Astrocyte (in vitro differentiated cells and primary cell): ENCODE measurements at regions not wholly inside any gene's neighbourhood (a gene's known extent, or its start where the extent isn't known, plus 50 kb on each side); places are given as distances from the start of the nearest gene placed in this dataset.
A peak's percentile ranks its signal among the peaks of the same experiment; 100 is the strongest.

ENCODE experiments used
- DNase-seq: peaks from one replicate; pipeline ENCODE4 v3.0.0-alpha.2; 2010; ENCODE audit warnings: low read depth
- FAIRE-seq: peaks from 2 replicates; lab custom pipeline; 2011; peaks lifted over from hg19 to GRCh38; lab: Jason Lieb, UNC
- H2AFZ ChIP-seq: 2 replicates; pipeline ENCODE4 v1.6.0; 2012; ENCODE audit warnings: low read depth, low read length, inconsistent platforms
- H3K27ac ChIP-seq: 2 replicates; pipeline ENCODE4 v1.5.1; 2011; ENCODE audit warnings: low read depth, low read length, inconsistent platforms
- H3K27me3 ChIP-seq: 2 replicates; pipeline ENCODE4 v1.6.0; 2011; ENCODE audit warnings: low read length, inconsistent platforms; ENCODE audit not compliant: insufficient read depth
- H3K36me3 ChIP-seq: 2 replicates; pipeline ENCODE4 v1.5.1; 2011; ENCODE audit warnings: low read length, inconsistent platforms; ENCODE audit not compliant: insufficient read depth
- H3K4me1 ChIP-seq: 2 replicates; pipeline ENCODE4 v1.5.1; 2011; ENCODE audit warnings: low read length, inconsistent platforms; ENCODE audit not compliant: insufficient read depth
- H3K4me2 ChIP-seq: 2 replicates; pipeline ENCODE4 v1.6.0; 2012; ENCODE audit warnings: low read length, inconsistent platforms
- H3K4me3 ChIP-seq: 2 replicates; pipeline ENCODE4 v1.5.1; 2011; ENCODE audit warnings: low read depth, mild to moderate bottlenecking, low read length, inconsistent platforms; ENCODE audit not compliant: insufficient read depth
- H3K79me2 ChIP-seq: 2 replicates; pipeline ENCODE4 v1.6.0; 2012; ENCODE audit warnings: mild to moderate bottlenecking, low read length, inconsistent platforms; ENCODE audit not compliant: insufficient read depth
- H3K9ac ChIP-seq: 2 replicates; pipeline ENCODE4 v1.6.0; 2012; ENCODE audit warnings: mild to moderate bottlenecking, low read length, inconsistent platforms
- H3K9me3 ChIP-seq: 2 replicates; pipeline ENCODE4 v1.5.1; 2012; ENCODE audit warnings: low read depth, mild to moderate bottlenecking, low read length, inconsistent platforms; ENCODE audit not compliant: insufficient read depth
- H4K20me1 ChIP-seq: 2 replicates; pipeline ENCODE4 v1.6.0; 2012; ENCODE audit warnings: low read length, inconsistent platforms; ENCODE audit not compliant: insufficient read depth
- H3K27ac Mint-ChIP-seq: one replicate; pipeline ENCODE4 v1.8.0; 2021; ENCODE audit warnings: mild to moderate bottlenecking, mixed read lengths; ENCODE audit not compliant: unreplicated experiment
- H3K27me3 Mint-ChIP-seq: one replicate; pipeline ENCODE4 v1.8.0; 2021; ENCODE audit warnings: low read depth, mixed read lengths; ENCODE audit not compliant: unreplicated experiment
- H3K36me3 Mint-ChIP-seq: one replicate; pipeline ENCODE4 v1.8.0; 2021; ENCODE audit warnings: low read depth, mixed read lengths; ENCODE audit not compliant: unreplicated experiment
- H3K4me1 Mint-ChIP-seq: one replicate; pipeline ENCODE4 v1.8.0; 2021; ENCODE audit warnings: low read depth, mixed read lengths; ENCODE audit not compliant: unreplicated experiment
- H3K4me3 Mint-ChIP-seq: one replicate; pipeline ENCODE4 v1.8.0; 2021; ENCODE audit warnings: mild to moderate bottlenecking, moderate library complexity, mixed read lengths; ENCODE audit not compliant: unreplicated experiment
- H3K9me3 Mint-ChIP-seq: one replicate; pipeline ENCODE4 v1.8.0; 2021; ENCODE audit warnings: mild to moderate bottlenecking, mixed read lengths; ENCODE audit not compliant: unreplicated experiment
- EZH2 ChIP-seq: IDR thresholded peaks from 2 replicates; pipeline ENCODE4 v1.6.1; 2012; ENCODE audit warnings: mild to moderate bottlenecking, low read length, inconsistent platforms; ENCODE audit not compliant: insufficient read depth
- TF ChIP-seq, protein P1 (sequence below): IDR thresholded peaks from 2 replicates; pipeline ENCODE4 v1.5.1; 2011; ENCODE audit warnings: low read depth, mild to moderate bottlenecking, inconsistent platforms, low read length, moderate library complexity; ENCODE audit not compliant: insufficient read depth

DNA sequence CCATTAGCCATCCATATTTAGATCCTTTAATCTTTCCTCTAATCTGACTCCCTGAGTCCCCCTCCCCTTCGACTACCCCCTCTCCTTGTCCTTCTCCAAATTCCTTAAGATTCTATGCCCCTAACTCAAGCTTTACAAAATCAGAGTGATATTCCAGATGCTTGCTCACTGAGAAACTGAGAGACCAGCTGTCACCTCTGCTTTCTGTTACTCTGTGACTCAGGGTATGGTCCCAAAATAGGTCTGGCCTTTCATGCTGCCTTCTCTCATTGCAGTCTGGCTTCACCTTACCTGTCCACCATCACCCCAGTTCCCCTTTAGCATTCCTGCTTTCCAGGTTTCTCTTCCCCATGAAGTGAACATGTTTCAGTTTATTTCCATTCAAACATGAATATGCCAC is 383.3 kb upstream of the SLC30A5 start:
- Histone ChIP-seq H3K4me2 (no peak overlapping the region), H2AFZ (no peak overlapping the region), H3K27me3 (no peaks in the 10 kb centered on the region)

DNA sequence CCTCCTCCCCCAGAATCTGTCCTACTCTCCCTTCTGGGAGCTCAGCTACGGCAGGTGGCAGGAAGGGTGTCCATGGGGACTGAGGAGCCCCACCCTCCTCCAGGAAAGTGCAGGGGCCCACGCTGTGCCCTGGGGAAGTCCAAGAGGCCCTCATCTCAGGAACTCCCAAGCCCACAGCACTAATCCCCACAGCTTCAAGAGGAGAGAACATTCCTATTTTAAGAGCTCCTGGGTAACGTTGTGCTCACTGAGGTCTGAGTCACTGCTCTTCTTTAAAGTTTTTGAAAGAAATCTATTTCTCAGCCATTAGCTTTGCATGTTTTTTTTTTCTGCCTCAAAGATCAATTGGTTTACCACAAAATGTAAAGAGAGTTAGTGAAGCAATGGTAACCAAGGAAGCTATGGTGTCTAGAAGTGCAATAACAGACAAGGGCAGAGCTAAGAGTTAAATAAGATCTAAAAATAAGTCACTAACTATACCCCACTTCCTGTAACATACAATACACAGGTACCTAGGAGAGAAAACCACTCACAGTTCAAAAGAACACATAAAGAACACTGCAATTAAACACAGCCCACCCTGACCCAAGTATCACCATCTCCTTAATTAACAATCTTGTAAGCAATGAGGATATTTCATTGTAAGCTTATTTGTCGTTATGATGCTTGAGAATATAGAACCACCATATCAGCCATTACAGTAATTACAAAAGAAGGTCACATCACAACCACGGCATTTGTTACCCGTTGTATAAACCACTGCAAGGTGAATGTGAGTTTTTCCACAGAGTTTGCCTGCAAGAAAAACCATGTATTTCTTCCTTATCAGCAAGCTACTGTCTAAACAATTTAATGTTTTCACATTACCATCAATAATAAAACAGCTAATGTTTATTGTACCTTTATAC is 382.3 kb upstream of the SLC30A5 start:
- Mint-ChIP-seq H3K4me1 (peaks cover 17% of the 10 kb centered on the region), H3K36me3 (no peaks in the 10 kb centered on the region), H3K4me3 (no peak overlapping the region), H3K27ac (peak overlapping the region; percentile 75), H3K27me3 (no peaks in the 10 kb centered on the region), H3K9me3 (peaks cover 2% of the 10 kb centered on the region)
- H2AFZ ChIP-seq: no peak overlapping the region
- H4K20me1 ChIP-seq: no peaks in the 10 kb centered on the region
- TF ChIP-seq EZH2: no peak
- TF ChIP-seq, protein P1, sequence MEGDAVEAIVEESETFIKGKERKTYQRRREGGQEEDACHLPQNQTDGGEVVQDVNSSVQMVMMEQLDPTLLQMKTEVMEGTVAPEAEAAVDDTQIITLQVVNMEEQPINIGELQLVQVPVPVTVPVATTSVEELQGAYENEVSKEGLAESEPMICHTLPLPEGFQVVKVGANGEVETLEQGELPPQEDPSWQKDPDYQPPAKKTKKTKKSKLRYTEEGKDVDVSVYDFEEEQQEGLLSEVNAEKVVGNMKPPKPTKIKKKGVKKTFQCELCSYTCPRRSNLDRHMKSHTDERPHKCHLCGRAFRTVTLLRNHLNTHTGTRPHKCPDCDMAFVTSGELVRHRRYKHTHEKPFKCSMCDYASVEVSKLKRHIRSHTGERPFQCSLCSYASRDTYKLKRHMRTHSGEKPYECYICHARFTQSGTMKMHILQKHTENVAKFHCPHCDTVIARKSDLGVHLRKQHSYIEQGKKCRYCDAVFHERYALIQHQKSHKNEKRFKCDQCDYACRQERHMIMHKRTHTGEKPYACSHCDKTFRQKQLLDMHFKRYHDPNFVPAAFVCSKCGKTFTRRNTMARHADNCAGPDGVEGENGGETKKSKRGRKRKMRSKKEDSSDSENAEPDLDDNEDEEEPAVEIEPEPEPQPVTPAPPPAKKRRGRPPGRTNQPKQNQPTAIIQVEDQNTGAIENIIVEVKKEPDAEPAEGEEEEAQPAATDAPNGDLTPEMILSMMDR: no peak
- FAIRE-seq (no peak), DNase-seq (no peak)
- no peaks in the 10 kb centered on the region for H3K9me3 ChIP-seq
- H3K4me3 ChIP-seq: no peak overlapping the region
- H3K27ac ChIP-seq: no peak overlapping the region
- H3K27me3 ChIP-seq: no peaks in the 10 kb centered on the region
- H3K9ac ChIP-seq: no peak overlapping the region
- no peaks in the 10 kb centered on the region for H3K79me2 ChIP-seq
- no peak overlapping the region for H3K4me2 ChIP-seq
- H3K36me3 ChIP-seq: no peaks in the 10 kb centered on the region
- no peaks in the 10 kb centered on the region for H3K4me1 ChIP-seq

More for the DNA sequence above, 383.3 kb upstream of the SLC30A5 start:
- Histone ChIP-seq H3K27ac (no peak overlapping the region), H3K79me2 (no peaks in the 10 kb centered on the region), H4K20me1 (no peaks in the 10 kb centered on the region), H3K9ac (no peak overlapping the region), H3K9me3 (no peaks in the 10 kb centered on the region), H3K4me3 (no peak overlapping the region), H3K4me1 (no peaks in the 10 kb centered on the region), H3K36me3 (no peaks in the 10 kb centered on the region)
- TF ChIP-seq, protein P1: no peak
- TF ChIP-seq EZH2: no peak
- Mint-ChIP-seq H3K36me3 (no peaks in the 10 kb centered on the region), H3K27me3 (no peaks in the 10 kb centered on the region), H3K4me1 (peaks cover 17% of the 10 kb centered on the region), H3K27ac (peak overlapping the region; percentile 75), H3K9me3 (no peaks in the 10 kb centered on the region), H3K4me3 (no peak overlapping the region)
- FAIRE-seq: no peak
- DNase-seq: no peak

DNA sequence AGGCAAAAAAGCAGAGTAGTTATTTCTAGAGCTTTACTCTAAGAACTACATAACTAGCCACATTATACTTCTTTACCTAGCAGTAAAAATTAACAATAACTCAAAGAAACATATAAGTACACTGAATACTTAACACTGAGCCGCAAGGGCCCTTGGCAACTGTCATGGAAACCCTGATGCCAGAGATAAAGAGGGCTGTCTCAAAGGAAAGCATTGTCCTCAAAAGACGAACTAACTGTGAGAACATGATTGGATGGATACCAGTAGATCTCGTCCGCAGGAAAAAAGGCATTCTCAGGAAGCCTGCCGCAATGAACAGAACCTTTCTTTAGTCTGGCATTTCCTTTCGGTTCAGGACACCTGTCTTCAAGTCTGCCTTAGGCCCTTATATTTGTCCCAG is 379.0 kb upstream of the SLC30A5 start:
- no peak overlapping the region for H2AFZ ChIP-seq
- Mint-ChIP-seq H3K27ac (no peak overlapping the region), H3K36me3 (no peaks in the 10 kb centered on the region), H3K4me1 (peaks cover 16% of the 10 kb centered on the region), H3K9me3 (peaks cover 9% of the 10 kb centered on the region), H3K4me3 (no peak overlapping the region), H3K27me3 (no peaks in the 10 kb centered on the region)
- H3K9ac ChIP-seq: no peak overlapping the region
- no peak for DNase-seq
- no peak for FAIRE-seq
- no peaks in the 10 kb centered on the region for H3K27me3 ChIP-seq
- H4K20me1 ChIP-seq: no peaks in the 10 kb centered on the region
- no peak overlapping the region for H3K4me2 ChIP-seq
- TF ChIP-seq, protein P1: no peak
- no peak for TF ChIP-seq EZH2
- H3K27ac ChIP-seq: no peak overlapping the region
- no peaks in the 10 kb centered on the region for H3K9me3 ChIP-seq
- no peaks in the 10 kb centered on the region for H3K79me2 ChIP-seq
- no peaks in the 10 kb centered on the region for H3K4me1 ChIP-seq
- H3K4me3 ChIP-seq: no peak overlapping the region
- H3K36me3 ChIP-seq: no peaks in the 10 kb centered on the region
